GM12892 (cell line): ENCODE measurements at regions not wholly inside any gene's neighbourhood (a gene's known extent, or its start where the extent isn't known, plus 50 kb on each side); places are given as distances from the start of the nearest gene placed in this dataset.

Source experiments
- POLR2A ChIP-seq: IDR thresholded peaks from 2 replicates; pipeline ENCODE4 v1.6.1; 2011; ENCODE audit warnings: low read depth, low read length, control low read depth
- POLR2AphosphoS5 ChIP-seq: IDR thresholded peaks from 2 replicates; pipeline ENCODE4 v1.6.1; 2011; ENCODE audit warnings: low read depth, low read length, control low read depth
- TAF1 ChIP-seq: IDR thresholded peaks from 2 replicates; pipeline ENCODE4 v1.6.1; 2011; ENCODE audit warnings: low read depth, mild to moderate bottlenecking, control low read depth, low read length, borderline replicate concordance

- no peak for TF ChIP-seq POLR2A
- no peak for TF ChIP-seq TAF1
- TF ChIP-seq POLR2AphosphoS5, result no peak
Observed at GRCh38 chr2:8437949-8438400, 243.9 kb upstream of the ID2 start.
